Left renal cortex interstitium (tissue), 4 donors: ENCODE measurements at regions not wholly inside any gene's neighbourhood (a gene's known extent, or its start where the extent isn't known, plus 50 kb on each side); places are given as distances from the start of the nearest gene placed in this dataset.
"Not testable (repeated sequence)": the region's sequence is repeated elsewhere in the genome, so short reads cannot be mapped to it uniquely, and the experiment has no call there.

Experiments used
- DNase-seq, 4 donors: peaks; one replicate each; pipeline ENCODE4 v3.0.0-alpha.2; 2013; ENCODE audit warnings: low read depth in 4 of 4, low spot score in 2 of 4, missing footprints in 1 of 4

DNA sequence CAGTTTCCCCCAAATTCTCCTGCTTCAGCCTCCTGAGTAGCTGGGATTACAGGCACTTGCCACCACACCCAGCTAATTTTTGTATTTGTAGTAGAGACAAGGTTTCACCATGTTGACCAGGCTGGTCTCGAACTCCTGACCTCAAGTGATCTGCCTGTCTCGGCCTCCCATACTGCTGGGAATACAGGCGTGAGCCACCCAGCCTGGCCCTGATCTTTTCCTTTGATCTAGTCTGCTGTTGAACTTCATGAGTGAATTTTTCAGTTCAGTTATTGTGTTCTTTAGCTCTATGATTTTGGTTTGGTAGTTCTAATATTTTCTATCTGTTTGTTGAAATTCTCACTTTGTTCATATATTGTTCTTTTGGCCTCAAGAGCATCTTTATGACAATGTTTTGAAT lies 83.4 kb upstream of the RAP2C start:
- not testable (repeated sequence) for DNase-seq

- DNase-seq, result no peak
These were observed 75.7 kb upstream of the RAP2C start for GRCh38 chrX:132294776-132295495.

GRCh38 chrX:132294192-132294591 lies 74.9 kb upstream of the RAP2C start:
- DNase-seq, result no peak

DNA sequence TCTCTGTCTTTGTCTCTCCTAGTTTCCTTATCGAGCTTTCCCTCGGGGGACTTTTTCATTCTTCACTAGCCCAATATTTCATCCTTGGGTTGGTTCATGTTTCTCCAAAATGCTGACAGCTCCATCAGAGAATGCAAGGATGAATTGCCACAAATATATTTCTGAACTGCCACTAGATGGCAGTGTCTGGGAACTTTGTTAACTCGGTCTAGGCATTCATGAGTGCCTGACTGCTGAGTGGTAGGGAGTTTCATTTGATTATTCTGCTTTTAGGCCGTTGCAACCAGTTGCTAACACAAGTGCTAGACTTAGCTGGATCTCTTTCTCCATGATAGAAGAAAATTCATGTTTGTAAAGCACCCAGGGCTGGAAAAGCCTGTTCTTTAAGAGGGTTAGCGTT lies 73.5 kb upstream of the RAP2C start:
- peak; percentile 11 to 39 (median 24) for DNase-seq

GRCh38 chrX:132277953-132278614 lies 58.8 kb upstream of the RAP2C start:
- no peak for DNase-seq

DNA sequence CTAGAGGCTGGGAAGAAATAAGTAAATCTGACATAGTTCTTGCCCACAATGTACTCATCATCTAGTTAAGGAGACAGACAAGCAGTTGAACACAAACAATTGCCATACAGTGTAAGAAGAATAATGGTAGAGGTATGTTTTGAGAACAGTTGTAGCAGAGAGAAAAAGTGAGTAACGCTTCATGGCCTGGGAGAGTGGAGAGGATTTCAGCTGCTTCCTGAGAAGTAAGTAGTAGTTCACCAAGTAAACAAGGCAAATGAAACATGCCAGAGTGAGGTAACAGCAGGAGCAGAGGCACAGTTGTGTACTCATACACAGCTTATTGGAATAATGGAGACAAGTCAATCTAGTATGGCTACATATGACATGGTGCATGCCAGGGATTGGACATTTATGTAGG lies 53.6 kb upstream of the RAP2C start:
- DNase-seq, result no peak

GRCh38 chrX:132271311-132271778 lies 52.1 kb upstream of the RAP2C start:
- DNase-seq, result no peak

GRCh38 chrX:132270699-132271098 lies 51.5 kb upstream of the RAP2C start:
- no peak for DNase-seq

DNA sequence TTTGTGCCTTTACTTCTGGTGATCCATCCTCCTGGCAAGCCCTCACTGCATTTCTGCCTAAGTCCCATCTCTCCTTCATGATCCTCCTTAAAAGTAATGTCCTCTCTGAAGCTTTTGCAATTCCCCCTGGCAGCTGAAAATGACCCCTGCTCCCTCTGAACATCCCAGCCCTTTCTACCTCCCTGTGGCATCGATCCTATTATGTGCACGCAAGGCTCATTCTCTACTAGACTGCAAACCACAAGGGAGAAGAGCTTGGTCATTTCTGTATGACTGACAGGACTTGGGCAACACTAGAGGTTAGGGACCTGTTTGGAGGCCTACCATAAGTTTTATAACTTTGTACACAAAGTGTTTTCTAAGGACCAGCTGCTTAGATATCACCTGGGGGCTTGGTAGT lies 50.8 kb upstream of the RAP2C start:
- DNase-seq, result no peak
